B cell (primary cell): ENCODE measurements at regions not wholly inside any gene's neighbourhood (a gene's known extent, or its start where the extent isn't known, plus 50 kb on each side); places are given as distances from the start of the nearest gene placed in this dataset.

Experiments used
- ATAC-seq: fragments of 200-7000 bp; cut with Tn5 transposase; one replicate; pipeline ENCODE4 v1.10.0; 2021; ENCODE audit warnings: low read depth, mild to moderate bottlenecking, moderate number of reproducible peaks, moderate library complexity
- CTCF ChIA-PET: fragments of 350-600 bp; sonication (Branson Sonifier 250); formaldehyde crosslinking; loops from one replicate; lab custom pipeline; 2021; ENCODE audit warnings: antibody characterized with exemption, inconsistent platforms; lab: Charles Lee
- POLR2A ChIA-PET: fragments of 350-600 bp; sonication (Branson Sonifier 250); formaldehyde crosslinking; loops from one replicate; lab custom pipeline; 2021; ENCODE audit warnings: antibody characterized with exemption; lab: Charles Lee
- DNase-seq: peaks from one replicate; pipeline ENCODE4 v3.0.0; 2013
- H2AFZ ChIP-seq: 2 replicates; pipeline ENCODE4 v1.6.1; 2012; ENCODE audit warnings: mild to moderate bottlenecking, low read depth, low read length; ENCODE audit not compliant: insufficient read depth, poor library complexity, severe bottlenecking
- H3K27ac ChIP-seq, 2 donors: 1 replicate in 1 of 2; 2 replicates in 1 of 2; pipeline ENCODE4 v1.5.1; 2012 to 2013; ENCODE audit warnings: low read length in 2 of 2, mild to moderate bottlenecking in 2 of 2, moderate library complexity in 1 of 2
- H3K27me3 ChIP-seq, 4 experiments: fragments of 200-600 bp in 1 of 4; sonication (generic) in 1 of 4; replicated peaks in 1 of 4; 1 replicate in 2 of 4; 2 replicates in 2 of 4; pipeline versions ENCODE4 v1.6.1 to v1.7.0; 2013 to 2016; ENCODE audit warnings: low read length in 3 of 4, mild to moderate bottlenecking in 2 of 4, mixed read lengths in 1 of 4, moderate library complexity in 1 of 4; ENCODE audit not compliant: insufficient read depth in 4 of 4, control insufficient read depth in 3 of 4; ENCODE audit errors: control extremely low read depth in 1 of 4
- H3K36me3 ChIP-seq, 2 experiments: replicated peaks in 1 of 2; 1 replicate in 1 of 2; 2 replicates in 1 of 2; pipeline versions ENCODE4 v1.6.1 to v1.7.1; 2013; ENCODE audit warnings: low read length in 1 of 2; ENCODE audit not compliant: insufficient read depth in 2 of 2, control insufficient read depth in 1 of 2; ENCODE audit errors: control extremely low read depth in 1 of 2, extremely low read depth in 1 of 2
- H3K4me1 ChIP-seq, 2 donors: fragments of 200-600 bp in 1 of 2; sonication (generic) in 1 of 2; 1 replicate in 1 of 2; 2 replicates in 1 of 2; pipeline versions ENCODE4 v1.5.1 to v1.6.1; 2013 to 2017; ENCODE audit warnings: low read length in 2 of 2; ENCODE audit not compliant: control insufficient read depth in 2 of 2, insufficient read depth in 2 of 2
- H3K4me2 ChIP-seq: replicated peaks from 2 replicates; pipeline ENCODE3; 2012; ENCODE audit warnings: mild to moderate bottlenecking, low read depth, low read length; ENCODE audit not compliant: poor library complexity, severe bottlenecking
- H3K4me3 ChIP-seq, 5 experiments: fragments of 200-600 bp in 1 of 5; sonication (generic) in 1 of 5; 1 replicate in 3 of 5; 2 replicates in 2 of 5; pipeline versions ENCODE4 v1.5.1 to v1.7.0; 2011 to 2016; ENCODE audit warnings: low read length in 4 of 5, mild to moderate bottlenecking in 4 of 5, low read depth in 2 of 5, control low read depth in 1 of 5, moderate library complexity in 1 of 5; ENCODE audit not compliant: insufficient read depth in 1 of 5; ENCODE audit errors: control extremely low read depth in 1 of 5, extremely low read depth in 1 of 5
- H3K79me2 ChIP-seq: fragments of 200-600 bp; sonication (generic); one replicate; pipeline ENCODE4 v1.6.0; 2016; ENCODE audit warnings: low read length; ENCODE audit not compliant: control insufficient read depth, insufficient read depth
- H3K9ac ChIP-seq: fragments of 200-600 bp; sonication (generic); 2 replicates; pipeline ENCODE4 v1.6.1; 2017; ENCODE audit warnings: mild to moderate bottlenecking, low read length, moderate library complexity
- H3K9me3 ChIP-seq, 3 donors: one replicate each; pipeline versions ENCODE4 v1.6.1 to v1.7.1; 2013; ENCODE audit warnings: low read length in 2 of 3; ENCODE audit not compliant: control insufficient read depth in 2 of 3, insufficient read depth in 1 of 3; ENCODE audit errors: control extremely low read depth in 1 of 3
- H4K20me1 ChIP-seq: 2 replicates; pipeline ENCODE4 v1.6.0; 2012; ENCODE audit warnings: mild to moderate bottlenecking, low read length; ENCODE audit not compliant: insufficient read depth, control insufficient read depth, poor library complexity, severe bottlenecking
- H3K27ac Mint-ChIP-seq: one replicate; pipeline ENCODE4 v1.8.0; 2021; ENCODE audit warnings: mixed read lengths
- H3K27me3 Mint-ChIP-seq: one replicate; pipeline ENCODE4 v1.8.0; 2021; ENCODE audit warnings: mixed read lengths
- H3K4me1 Mint-ChIP-seq: one replicate; pipeline ENCODE4 v1.8.0; 2021; ENCODE audit warnings: mixed read lengths
- H3K4me3 Mint-ChIP-seq: one replicate; pipeline ENCODE4 v1.8.0; 2021; ENCODE audit warnings: mixed read lengths
- H3K9me3 Mint-ChIP-seq: one replicate; pipeline ENCODE4 v1.8.0; 2022; ENCODE audit warnings: mixed read lengths; ENCODE audit not compliant: insufficient read depth
- CTCF ChIP-seq: fragments of 200-600 bp; IDR thresholded peaks from one replicate; pipeline ENCODE4 v1.8.0; 2022; ENCODE audit warnings: antibody characterized with exemption, mild to moderate bottlenecking
- EZH2 ChIP-seq: IDR thresholded peaks from 2 replicates; pipeline ENCODE4 v1.6.1; 2012; ENCODE audit warnings: borderline replicate concordance, low read depth, mild to moderate bottlenecking, moderate library complexity, low read length; ENCODE audit not compliant: insufficient read depth, poor library complexity, severe bottlenecking
- WGBS: methylation state at CpG from one replicate; pipeline ENCODE4 v1.1.5; 2013; ENCODE audit warnings: missing lambda C conversion rate; ENCODE audit not compliant: insufficient coverage; 5-methylcytosine and 5-hydroxymethylcytosine counted together
- intact Hi-C: fragments of 100-400 bp; cut with micrococcal nuclease; formaldehyde crosslinking; loops from one replicate; pipeline ENCODE4 v1.10.0; 2022

GRCh38 chr4:59608466-59608865 is 1591.7 kb upstream of the ADGRL3 start:
- intact Hi-C loops: no loop called here
- TF ChIP-seq EZH2 (no peak), CTCF (no peak)
- Histone ChIP-seq H3K4me2 (no peak overlapping the region), H3K27ac (no peak overlapping the region), H2AFZ (no peak overlapping the region), H3K36me3 (no peaks in the 10 kb centered on the region), H3K9me3 (no peaks in the 10 kb centered on the region), H3K79me2 (no peaks in the 10 kb centered on the region), H3K27me3 (no peaks in the 10 kb centered on the region), H3K9ac (no peak overlapping the region), H3K4me1 (no peaks in the 10 kb centered on the region), H4K20me1 (no peaks in the 10 kb centered on the region), H3K4me3 (no peak overlapping the region)
- ChIA-PET POLR2A (no interaction called here), CTCF (no interaction called here)
- Mint-ChIP-seq H3K9me3 (peaks cover 2% of the 10 kb centered on the region), H3K4me1 (no peaks in the 10 kb centered on the region), H3K4me3 (no peak overlapping the region), H3K27ac (no peak overlapping the region), H3K27me3 (no peaks in the 10 kb centered on the region)
- no CpG with 5 or more reads among the region's 1 CpG for WGBS
- no peak for ATAC-seq
- no peak for DNase-seq

- Histone ChIP-seq H3K27ac (no peak overlapping the region), H3K4me3 (no peak overlapping the region), H3K4me2 (no peak overlapping the region), H4K20me1 (no peaks in the 10 kb centered on the region), H3K36me3 (no peaks in the 10 kb centered on the region), H2AFZ (no peak overlapping the region), H3K79me2 (no peaks in the 10 kb centered on the region), H3K4me1 (no peaks in the 10 kb centered on the region), H3K27me3 (no peaks in the 10 kb centered on the region), H3K9ac (no peak overlapping the region), H3K9me3 (no peaks in the 10 kb centered on the region)
- ChIA-PET POLR2A (no interaction called here), CTCF (no interaction called here)
- no peak for TF ChIP-seq EZH2
- TF ChIP-seq CTCF: no peak
- no peaks in the 10 kb centered on the region for H3K27me3 Mint-ChIP-seq
- ATAC-seq (no peak), DNase-seq (no peak)
- peaks cover 2% of the 10 kb centered on the region for H3K9me3 Mint-ChIP-seq
- no peaks in the 10 kb centered on the region for H3K4me1 Mint-ChIP-seq
- 93% methylated on average over 1 of the region's 1 CpG for WGBS
- no peak overlapping the region for H3K4me3 Mint-ChIP-seq
- intact Hi-C loops: no loop called here
- H3K27ac Mint-ChIP-seq: no peak overlapping the region
Observed at GRCh38 chr4:59612235-59612634, 1587.9 kb upstream of the ADGRL3 start.
